Stimulated activated naive CD8-positive, alpha-beta T cell treated with anti-CD3 and anti-CD28 coated beads, Interleukin-15, Interleukin-2, amounts not matched to agents 100 U/mL and 50 U/mL, for 24 hours (primary cell): ENCODE measurements at regions not wholly inside any gene's neighbourhood (a gene's known extent, or its start where the extent isn't known, plus 50 kb on each side); places are given as distances from the start of the nearest gene placed in this dataset.
"Not testable (repeated sequence)": the region's sequence is repeated elsewhere in the genome, so short reads cannot be mapped to it uniquely, and the experiment has no call there.

Experiments used
- ATAC-seq: fragments of 150-1000 bp; cut with Tn5 transposase; one replicate; pipeline ENCODE4 v1.10.0; 2021
- DNase-seq: peaks from one replicate; pipeline ENCODE4 v3.0.0; 2021

- DNase-seq (no peak), ATAC-seq (no peak)
Measured at GRCh38 chr7:32222251-32222900, 152.2 kb upstream of the PDE1C start.

DNA sequence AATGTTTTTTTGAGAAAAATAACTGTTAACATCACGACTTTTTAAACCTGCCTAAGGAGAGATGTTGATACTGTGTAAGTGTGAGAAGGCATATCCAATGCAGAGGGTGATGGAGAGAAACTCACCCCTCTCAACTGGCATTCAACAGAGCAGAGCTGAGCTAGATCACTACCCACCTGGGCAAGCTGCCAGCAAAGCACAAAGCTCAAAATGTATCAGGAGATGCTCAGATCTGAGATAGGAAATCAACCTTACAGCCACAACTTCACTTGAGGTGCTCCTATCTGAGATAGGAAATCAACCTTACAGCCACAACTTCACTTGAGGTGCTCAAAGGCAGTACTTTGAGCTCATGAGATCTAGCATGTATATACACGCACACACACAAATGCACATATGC lies 151.5 kb upstream of the PDE1C start:
- DNase-seq (no peak), ATAC-seq (no peak)

DNA sequence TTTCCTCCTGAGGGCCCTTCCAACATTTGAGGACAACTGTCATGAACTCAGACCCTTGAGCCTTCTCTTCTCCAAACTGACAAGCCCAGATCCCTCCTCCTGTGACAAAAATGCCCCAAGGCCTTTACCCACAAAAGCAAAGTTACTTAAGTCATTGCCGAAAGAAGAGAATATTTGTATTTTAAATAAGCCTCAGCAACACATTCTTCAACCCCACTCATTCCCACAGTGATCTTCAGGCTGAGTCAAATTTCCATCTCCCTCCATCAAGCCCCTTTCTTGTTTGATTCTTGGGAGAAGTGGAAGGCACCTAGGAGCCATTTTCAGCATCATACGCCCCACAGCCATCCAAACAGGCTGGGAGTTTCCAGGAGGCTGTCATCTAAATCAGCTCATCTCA lies 150.8 kb upstream of the PDE1C start:
- ATAC-seq (no peak), DNase-seq (no peak)

DNA sequence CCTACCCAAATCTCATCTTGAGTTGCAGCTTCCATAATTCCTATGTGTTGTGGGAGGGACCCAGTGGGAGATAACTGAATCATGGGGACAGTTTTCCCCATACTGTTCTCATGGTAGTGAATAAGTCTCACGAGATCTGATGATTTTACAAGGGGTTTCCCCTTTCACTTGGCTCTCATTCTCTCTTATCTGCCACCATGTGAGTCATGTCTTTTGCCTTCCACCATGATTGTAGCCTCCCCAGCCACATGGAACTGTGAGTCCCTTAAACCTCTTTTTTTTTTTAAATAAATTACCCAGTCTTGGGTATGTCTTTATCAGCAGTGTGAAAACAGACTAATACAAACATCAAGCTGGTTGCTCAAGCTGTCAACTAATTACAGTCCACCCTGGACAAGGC lies 149.6 kb upstream of the PDE1C start:
- ATAC-seq, DNase-seq: not testable (repeated sequence)

DNA sequence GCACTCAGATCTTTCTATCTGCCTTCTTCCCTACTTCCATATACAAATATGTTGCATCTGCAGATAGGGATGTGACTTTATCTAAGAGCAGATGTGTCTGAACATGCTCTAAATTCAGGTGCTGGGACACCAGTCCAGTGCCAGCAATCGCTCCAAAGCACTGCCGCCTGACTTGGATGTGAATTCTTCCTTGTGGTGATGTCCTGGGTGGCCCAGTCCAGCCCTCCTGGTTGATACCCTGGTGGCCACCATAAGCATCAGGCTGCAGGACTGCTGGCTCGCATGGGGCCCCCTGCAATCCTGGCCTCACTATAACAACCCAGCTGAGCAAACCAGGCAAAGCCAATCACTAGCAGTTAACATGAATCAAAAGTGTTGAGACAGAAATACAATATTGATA lies 149.2 kb upstream of the PDE1C start:
- no peak for ATAC-seq
- DNase-seq = no peak

- no peak for ATAC-seq
- DNase-seq = no peak
Measured at GRCh38 chr7:32218741-32219288, 148.6 kb upstream of the PDE1C start.

DNA sequence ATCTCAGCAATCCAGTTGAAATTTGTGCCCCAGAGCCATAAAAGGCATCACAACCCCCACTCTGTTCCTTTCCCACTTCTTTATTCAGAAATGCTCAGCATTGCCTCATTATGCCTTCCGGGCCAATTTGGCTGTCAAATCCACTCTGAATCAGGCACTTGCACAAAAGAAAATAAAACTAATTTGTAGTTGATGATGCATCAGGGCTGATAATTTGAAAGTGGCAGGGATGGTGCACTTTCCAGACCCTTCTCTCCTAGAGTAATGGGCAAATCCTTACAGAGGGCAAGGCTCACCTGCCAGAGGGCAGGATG lies 147.9 kb upstream of the PDE1C start:
- no peak for DNase-seq
- no peak for ATAC-seq

DNA sequence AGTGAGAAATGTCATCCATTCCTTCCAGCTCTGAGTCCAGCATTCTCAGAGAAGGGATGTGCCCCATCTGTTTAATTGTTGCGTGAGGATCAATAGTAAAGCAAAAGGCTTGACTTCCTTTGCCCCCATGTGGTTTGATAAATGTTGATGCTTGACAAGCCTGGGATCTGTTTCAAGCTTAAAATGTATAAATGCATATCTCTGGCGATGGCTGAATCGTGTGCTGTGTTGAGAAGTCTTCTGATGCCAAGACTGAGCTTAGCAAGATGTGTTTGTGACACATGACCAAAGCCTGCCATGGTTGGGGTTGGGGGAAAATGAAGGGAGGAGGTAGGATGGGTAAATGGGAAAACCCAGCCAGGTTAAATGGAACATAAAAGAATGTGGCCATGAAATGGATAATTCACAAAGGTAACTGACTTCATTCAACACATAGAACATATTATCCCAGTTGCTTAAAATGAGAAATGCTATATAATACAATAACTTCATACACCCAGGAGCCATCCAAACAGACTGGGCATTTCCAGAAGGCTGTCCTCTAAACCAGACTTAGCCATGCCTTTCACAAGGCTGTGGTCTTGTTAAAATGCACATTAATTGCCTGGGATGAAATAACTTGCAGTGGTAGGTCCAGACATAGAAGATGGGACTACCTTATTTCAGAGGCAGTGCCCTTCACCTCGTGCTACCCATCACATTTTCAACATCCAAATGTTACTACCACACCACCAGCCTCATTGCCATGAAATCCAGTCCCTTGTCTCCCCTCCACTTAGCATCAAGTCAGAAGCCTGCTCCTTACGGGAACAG lies 147.3 kb upstream of the PDE1C start:
- ATAC-seq (no peak), DNase-seq (no peak)

GRCh38 chr7:32216759-32217158 lies 146.6 kb upstream of the PDE1C start:
- DNase-seq = no peak

DNA sequence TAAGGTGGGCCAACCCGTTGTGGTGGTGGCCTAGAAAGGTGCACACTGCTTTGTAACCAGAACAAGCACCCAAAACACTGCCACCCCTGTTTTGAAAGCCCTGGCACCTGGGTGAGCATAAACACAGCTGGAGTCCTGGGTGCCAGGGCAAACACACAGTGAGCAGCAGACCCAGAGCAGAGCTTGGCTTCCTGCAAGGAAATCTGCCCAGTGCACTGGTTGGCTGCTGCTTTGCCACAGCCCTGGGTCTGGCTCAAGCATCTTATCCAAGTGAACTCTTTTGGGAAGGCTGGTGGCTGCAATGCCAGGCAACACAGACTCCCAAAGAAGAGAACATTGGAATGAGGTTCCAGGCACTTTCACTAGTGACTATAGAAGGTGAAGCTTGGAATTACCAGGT lies 145.5 kb upstream of the PDE1C start:
- no peak for ATAC-seq
- DNase-seq = no peak

More at GRCh38 chr7:32216759-32217158, 146.6 kb upstream of the PDE1C start:
- ATAC-seq = no peak

- DNase-seq (no peak), ATAC-seq (no peak)
Measured at GRCh38 chr7:32214913-32215312, 144.7 kb upstream of the PDE1C start.

DNA sequence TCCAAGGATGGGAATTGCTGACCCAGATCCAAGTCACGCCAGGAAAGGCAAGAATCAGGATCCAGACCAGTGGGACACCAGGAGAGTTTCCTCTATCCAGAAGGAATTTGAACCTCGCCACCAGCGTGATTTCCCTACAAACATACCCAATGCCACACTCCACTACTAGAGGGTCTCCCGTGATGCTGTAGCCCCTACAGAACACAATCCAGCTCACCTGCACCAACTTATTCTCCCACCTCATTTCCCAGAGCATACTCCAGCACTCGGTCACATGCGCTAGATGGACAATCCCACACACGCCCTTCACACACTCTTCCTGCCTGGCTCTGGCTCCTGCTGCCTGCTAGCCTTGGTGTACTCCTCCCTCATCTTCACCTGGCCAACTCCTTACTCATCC lies 142.1 kb upstream of the PDE1C start:
- ATAC-seq (no peak), DNase-seq (no peak)

DNA sequence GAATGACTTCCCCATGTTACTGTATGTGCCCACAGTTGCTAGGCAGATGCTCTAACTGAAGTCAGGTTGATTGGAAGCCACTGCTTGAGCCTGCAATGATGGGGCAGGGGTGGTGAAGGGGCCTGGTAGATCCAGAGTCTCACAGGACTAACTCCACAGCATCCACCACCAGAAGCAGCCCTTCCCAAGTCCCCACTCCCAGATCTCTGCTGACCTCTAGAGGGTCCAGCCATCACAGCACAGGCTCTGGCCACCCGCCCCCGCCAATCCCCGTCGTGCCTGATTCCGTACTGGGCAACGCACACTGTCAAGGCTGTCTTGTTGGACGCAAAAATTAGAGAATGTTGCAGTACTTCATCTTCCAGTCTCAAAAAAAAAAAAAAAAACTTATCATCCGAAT lies 136.8 kb upstream of the PDE1C start:
- DNase-seq (no peak), ATAC-seq (no peak)

DNA sequence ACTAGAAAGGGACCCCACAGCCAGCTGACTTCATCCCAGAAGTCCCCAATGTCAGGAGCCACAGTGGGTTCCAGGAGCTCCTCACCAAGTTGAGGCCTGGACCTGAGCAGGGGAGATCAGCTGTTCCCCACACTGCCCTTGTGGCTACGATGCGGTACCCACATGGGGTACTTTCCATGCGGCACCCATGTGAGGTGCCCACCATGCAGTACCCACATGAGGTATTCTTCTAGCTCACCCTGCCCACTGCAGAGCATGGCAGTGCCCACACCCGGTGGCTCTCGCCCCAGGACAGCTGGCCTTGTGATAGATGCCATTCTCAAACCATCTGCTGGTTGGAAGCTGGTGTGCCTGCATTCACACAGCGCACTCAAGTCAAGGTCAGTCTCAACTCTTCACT lies 136.3 kb upstream of the PDE1C start:
- ATAC-seq (no peak), DNase-seq (no peak)

DNA sequence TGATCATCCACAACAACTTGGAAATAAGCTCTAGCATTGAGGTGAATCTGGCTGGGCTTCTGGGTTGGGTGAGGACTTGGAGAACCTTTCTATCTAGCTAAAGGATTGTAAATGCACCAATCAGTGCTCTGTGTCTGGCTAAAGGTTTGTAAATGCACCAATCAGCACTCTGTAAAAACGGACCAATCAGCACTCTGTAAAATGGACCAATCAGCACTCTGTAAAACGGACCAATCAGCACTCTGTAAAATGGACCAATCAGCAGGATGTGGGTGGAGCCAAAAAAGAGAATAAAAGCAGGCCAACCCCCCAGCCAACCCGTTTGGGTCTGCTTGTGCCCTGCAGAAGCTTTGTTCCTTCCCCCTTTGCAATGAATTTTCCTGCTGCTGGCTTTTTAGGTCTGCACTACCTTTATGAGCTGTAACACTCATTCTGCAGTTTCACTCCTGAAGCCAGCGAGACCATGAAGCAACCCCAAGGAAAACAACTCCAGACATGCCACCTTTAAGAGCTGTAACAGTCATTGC lies 135.2 kb upstream of the PDE1C start:
- not testable (repeated sequence) for ATAC-seq, DNase-seq

- DNase-seq (no peak), ATAC-seq (no peak)
Measured at GRCh38 chr7:32204361-32205018, 134.3 kb upstream of the PDE1C start.

- no peak for ATAC-seq
- DNase-seq = no peak
Measured at GRCh38 chr7:32200646-32201045, 130.4 kb upstream of the PDE1C start.

GRCh38 chr7:32194537-32194936 lies 124.3 kb upstream of the PDE1C start:
- ATAC-seq (no peak), DNase-seq (no peak)

- DNase-seq = no peak
- no peak for ATAC-seq
Measured at GRCh38 chr7:32191305-32191704, 121.1 kb upstream of the PDE1C start.

DNA sequence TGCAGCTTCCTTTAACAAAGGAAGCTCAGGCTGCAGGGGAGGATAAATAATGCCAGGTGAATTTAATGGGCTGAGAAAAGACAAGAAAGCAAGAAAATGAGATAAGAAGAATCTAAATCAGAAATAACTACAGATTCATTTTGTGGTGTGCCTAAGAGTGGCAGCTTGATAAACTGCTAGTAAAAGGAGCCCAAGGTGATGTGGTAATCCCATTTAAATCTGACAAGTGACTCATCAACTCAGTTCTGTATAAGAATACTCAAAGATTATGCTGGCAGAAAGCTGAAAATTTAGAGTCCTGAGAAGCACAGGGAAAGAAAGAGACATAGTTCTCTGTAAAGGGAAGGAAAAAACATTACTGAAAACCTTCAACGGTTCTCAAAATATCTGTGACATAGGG lies 109.4 kb upstream of the PDE1C start:
- no peak for DNase-seq

GRCh38 chr7:32178677-32179366 lies 108.6 kb upstream of the PDE1C start:
- DNase-seq (no peak), ATAC-seq (no peak)

More for the DNA sequence above, 109.4 kb upstream of the PDE1C start:
- no peak for ATAC-seq

DNA sequence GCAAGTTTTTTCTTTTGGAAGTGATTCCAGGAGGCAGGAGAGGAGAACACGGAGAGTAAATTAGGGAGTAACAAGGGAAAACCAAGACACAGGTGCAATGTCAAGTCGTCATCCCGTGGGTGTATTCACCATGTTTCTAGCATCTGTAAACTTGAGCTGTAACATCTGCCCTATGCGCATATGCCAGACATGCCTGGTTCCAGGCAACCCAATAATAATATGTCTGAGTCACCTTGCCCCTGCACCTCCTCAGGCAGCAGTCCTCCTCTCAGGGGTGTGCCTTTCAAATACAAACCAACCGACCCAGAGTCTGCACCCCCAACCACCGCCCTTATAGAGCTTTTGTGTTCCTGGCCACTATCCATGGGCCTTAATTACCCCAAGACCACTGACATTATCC lies 107.0 kb upstream of the PDE1C start:
- DNase-seq = no peak
- no peak for ATAC-seq
